PC-9 (cell line): ENCODE measurements at regions not wholly inside any gene's neighbourhood (a gene's known extent, or its start where the extent isn't known, plus 50 kb on each side); places are given as distances from the start of the nearest gene placed in this dataset.

ENCODE experiments used
- CTCF ChIP-seq: fragments of 200-600 bp; sonication (generic); conservative IDR thresholded peaks from 2 replicates; pipeline ENCODE4 v1.6.1; 2017; ENCODE audit warnings: mixed run types, antibody characterized with exemption, mild to moderate bottlenecking, moderate library complexity
- EZH2 ChIP-seq: fragments of 200-600 bp; sonication (generic); IDR thresholded peaks from 2 replicates; pipeline ENCODE4 v1.8.0; 2017; ENCODE audit warnings: antibody characterized with exemption, low read depth

- TF ChIP-seq CTCF (no peak), EZH2 (no peak)
Measured at GRCh38 chr11:130562549-130562948, 114.1 kb downstream of the ADAMTS15 start.
